ENCODE measurements at regions not wholly inside any gene's neighbourhood (a gene's known extent, or its start where the extent isn't known, plus 50 kb on each side); places are given as distances from the start of the nearest gene placed in this dataset.

GRCh38 chr11:127649958-127650357 lies 649.4 kb upstream of the KIRREL3 start:
- H3K9me3 Mint-ChIP-seq (ENCODE audit: low read depth): peaks cover 4% of the 10 kb centered on the region
- no peak overlapping the region for H3K4me3 Mint-ChIP-seq
- no peaks in the 10 kb centered on the region for H3K27me3 Mint-ChIP-seq
- DNase-seq: no peak
- no peak for ATAC-seq
- no peaks in the 10 kb centered on the region for H3K4me1 Mint-ChIP-seq
- no peaks in the 10 kb centered on the region for H3K36me3 Mint-ChIP-seq
- no peak overlapping the region for H3K27ac Mint-ChIP-seq
- CTCF ChIA-PET: no interaction called here

DNA sequence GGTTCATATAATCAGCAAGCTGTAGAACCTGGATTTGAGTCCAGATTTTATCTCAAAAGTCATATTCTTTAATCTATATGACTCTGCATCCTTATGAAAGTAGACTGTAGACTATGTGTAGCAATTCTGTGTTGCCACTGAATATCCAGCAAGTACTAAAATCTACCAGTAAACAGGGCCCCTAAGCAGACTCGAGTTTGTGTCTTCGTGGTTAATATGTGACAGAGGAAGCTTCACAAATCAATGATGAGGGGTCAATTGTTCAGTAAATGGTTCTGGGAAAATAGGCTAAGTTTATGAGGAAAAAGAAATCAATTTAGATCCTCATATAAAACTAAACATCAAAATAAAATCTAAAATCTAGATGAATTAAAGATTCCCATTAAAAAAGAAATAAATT lies 648.5 kb upstream of the KIRREL3 start:
- Mint-ChIP-seq H3K36me3 (no peaks in the 10 kb centered on the region), H3K9me3 (ENCODE audit: low read depth) (peaks cover 4% of the 10 kb centered on the region), H3K4me1 (no peaks in the 10 kb centered on the region)

DNA sequence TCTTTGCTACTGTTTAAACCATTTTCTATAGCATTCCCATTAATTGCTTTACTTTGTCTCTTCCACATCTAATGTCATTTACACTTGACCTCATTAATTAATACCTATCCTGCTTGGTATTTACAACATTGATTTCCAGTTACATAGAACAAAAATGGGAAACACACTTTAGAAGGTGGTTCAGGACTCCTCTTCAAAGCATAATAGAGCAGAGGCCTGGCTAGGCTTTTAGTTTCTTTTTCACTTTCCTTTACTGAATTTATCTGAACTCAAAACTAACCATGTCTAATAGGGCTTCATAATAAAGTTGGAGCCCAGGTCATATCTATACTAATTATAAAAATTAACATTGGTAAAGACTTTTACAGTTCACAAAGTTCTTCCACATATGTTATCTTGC lies 648.0 kb upstream of the KIRREL3 start:
- DNase-seq (no peak), ATAC-seq (no peak)
- no peaks in the 10 kb centered on the region for H3K4me1 Mint-ChIP-seq
- H3K27me3 Mint-ChIP-seq: no peaks in the 10 kb centered on the region
- H3K27ac Mint-ChIP-seq: no peak overlapping the region
- no peak overlapping the region for H3K4me3 Mint-ChIP-seq
- no peaks in the 10 kb centered on the region for H3K36me3 Mint-ChIP-seq
- CTCF ChIA-PET: no interaction called here
- peaks cover 4% of the 10 kb centered on the region for H3K9me3 Mint-ChIP-seq (ENCODE audit: low read depth)

More for the DNA sequence above, 648.5 kb upstream of the KIRREL3 start:
- H3K4me3 Mint-ChIP-seq: no peak overlapping the region
- CTCF ChIA-PET: no interaction called here
- DNase-seq (no peak), ATAC-seq (no peak)
- no peak overlapping the region for H3K27ac Mint-ChIP-seq
- H3K27me3 Mint-ChIP-seq: no peaks in the 10 kb centered on the region

GRCh38 chr11:127644366-127644765 lies 643.8 kb upstream of the KIRREL3 start:
- Mint-ChIP-seq H3K27ac (no peak overlapping the region), H3K36me3 (no peaks in the 10 kb centered on the region), H3K9me3 (ENCODE audit: low read depth) (peaks cover 2% of the 10 kb centered on the region), H3K27me3 (no peaks in the 10 kb centered on the region), H3K4me3 (no peak overlapping the region), H3K4me1 (no peaks in the 10 kb centered on the region)
- ATAC-seq (no peak), DNase-seq (no peak)
- CTCF ChIA-PET: no interaction called here

- CTCF ChIA-PET: no interaction called here
- no peaks in the 10 kb centered on the region for H3K4me1 Mint-ChIP-seq
Observed at GRCh38 chr11:127643268-127644058, 642.9 kb upstream of the KIRREL3 start.

DNA sequence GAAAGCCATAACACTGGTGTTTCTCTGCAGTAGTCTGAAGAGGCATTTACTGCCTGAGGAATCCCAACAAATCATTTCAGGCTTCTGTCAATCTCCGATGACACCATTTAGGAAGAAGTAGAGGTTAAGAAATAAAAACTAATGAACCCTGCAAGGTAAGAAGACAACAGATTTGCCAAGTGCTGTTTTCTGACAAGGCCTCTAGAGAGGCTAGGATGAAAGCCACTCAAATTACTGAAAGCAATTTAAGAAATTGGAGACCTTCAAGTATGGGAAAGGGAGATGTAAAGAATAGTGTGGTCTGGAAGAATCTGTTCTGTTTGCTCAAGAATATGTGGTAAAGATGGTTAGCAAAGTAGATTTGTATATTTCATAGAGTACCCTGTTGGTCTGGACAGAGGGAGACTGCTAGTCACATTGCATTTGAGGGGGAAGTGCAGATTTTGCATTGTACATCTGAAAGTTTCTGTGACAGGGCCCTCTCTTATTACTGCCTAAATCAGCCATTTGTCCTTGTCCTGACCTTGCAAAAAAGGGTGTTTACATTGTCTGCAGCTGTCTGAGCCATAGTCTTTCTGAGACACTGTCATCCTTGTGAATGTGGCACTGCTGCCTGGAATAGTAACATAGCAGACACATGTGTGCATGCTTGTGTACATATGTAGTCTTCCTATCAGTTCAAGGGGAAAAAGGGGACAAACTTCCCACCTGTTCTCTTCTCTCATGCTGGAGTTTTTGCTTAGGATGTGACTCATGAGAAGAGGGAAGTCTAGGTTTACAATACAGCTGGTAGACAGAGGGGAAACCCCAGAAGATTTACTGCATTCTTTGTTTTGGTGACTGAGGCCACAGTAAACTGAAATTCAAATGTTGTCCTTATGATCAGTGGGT lies 640.2 kb upstream of the KIRREL3 start:
- DNase-seq (no peak), ATAC-seq (no peak)
- no peaks in the 10 kb centered on the region for H3K36me3 Mint-ChIP-seq
- no peak overlapping the region for H3K27ac Mint-ChIP-seq
- no peaks in the 10 kb centered on the region for H3K4me1 Mint-ChIP-seq
- CTCF ChIA-PET: no interaction called here
- H3K9me3 Mint-ChIP-seq (ENCODE audit: low read depth): no peaks in the 10 kb centered on the region
- H3K27me3 Mint-ChIP-seq: no peaks in the 10 kb centered on the region
- no peak overlapping the region for H3K4me3 Mint-ChIP-seq

More at GRCh38 chr11:127643268-127644058, 642.9 kb upstream of the KIRREL3 start:
- no peak overlapping the region for H3K27ac Mint-ChIP-seq
- ATAC-seq: no peak
- H3K36me3 Mint-ChIP-seq: no peaks in the 10 kb centered on the region
- no peak overlapping the region for H3K4me3 Mint-ChIP-seq
- no peaks in the 10 kb centered on the region for H3K27me3 Mint-ChIP-seq
- peaks cover under 1% of the 10 kb centered on the region for H3K9me3 Mint-ChIP-seq (ENCODE audit: low read depth)
- no peak for DNase-seq

DNA sequence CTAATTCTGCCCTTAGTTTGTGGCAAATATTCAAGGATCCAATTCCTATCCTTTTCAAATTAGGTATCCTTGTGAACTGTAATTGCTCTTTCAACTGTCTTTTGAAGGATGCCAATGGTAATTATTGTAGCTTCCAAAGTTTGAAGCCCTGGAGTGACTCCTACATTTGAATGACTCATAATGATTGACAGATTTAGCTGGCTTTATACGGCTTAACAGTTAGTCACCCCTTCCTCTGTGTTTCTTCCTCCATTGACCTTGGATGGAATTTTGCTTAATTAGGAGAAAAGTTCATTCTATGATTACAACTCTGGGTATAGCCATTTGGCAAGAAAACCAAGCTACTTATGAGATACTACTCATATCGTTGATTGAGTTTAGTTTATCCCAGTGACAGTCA lies 639.3 kb upstream of the KIRREL3 start:
- ATAC-seq (no peak), DNase-seq (no peak)
- H3K36me3 Mint-ChIP-seq: no peaks in the 10 kb centered on the region
- H3K4me3 Mint-ChIP-seq: no peak overlapping the region
- no peaks in the 10 kb centered on the region for H3K9me3 Mint-ChIP-seq (ENCODE audit: low read depth)
- H3K27me3 Mint-ChIP-seq: no peaks in the 10 kb centered on the region
- no peaks in the 10 kb centered on the region for H3K4me1 Mint-ChIP-seq
- no peak overlapping the region for H3K27ac Mint-ChIP-seq
- CTCF ChIA-PET: no interaction called here

DNA sequence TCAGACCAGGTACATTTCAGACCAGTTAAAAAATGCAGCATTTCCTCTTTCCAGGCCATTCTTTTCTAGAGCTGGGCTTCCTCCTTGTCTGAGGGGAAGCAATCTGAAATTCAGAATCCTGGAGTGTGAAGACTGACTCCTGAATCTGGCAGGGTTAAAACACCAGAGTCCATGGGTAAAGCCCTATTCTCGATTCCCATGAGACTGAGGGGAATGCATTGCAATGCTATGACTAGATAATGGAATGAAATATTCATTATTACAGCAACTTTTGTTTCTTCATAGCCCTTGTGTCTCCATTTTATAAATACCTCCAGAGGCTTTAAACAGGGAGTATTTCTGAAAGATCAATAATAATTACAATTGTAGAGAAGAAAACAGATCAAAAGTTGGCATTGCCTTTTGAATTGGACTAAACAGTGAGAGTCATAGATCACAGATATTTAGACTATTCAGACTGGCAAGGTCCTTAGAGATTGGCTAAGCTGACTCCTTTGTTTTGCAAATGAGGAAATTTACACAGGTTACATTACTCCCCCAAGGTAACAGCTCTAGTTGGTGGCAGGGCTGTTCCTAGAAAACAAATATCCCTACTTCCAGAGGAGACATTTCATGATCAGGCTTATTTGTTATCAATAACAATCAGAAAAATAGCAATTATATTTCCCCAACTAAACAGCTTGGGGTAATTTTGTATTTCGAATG lies 632.6 kb upstream of the KIRREL3 start:
- no peak for ATAC-seq
- no peaks in the 10 kb centered on the region for H3K27me3 Mint-ChIP-seq
- no peaks in the 10 kb centered on the region for H3K4me1 Mint-ChIP-seq
- H3K27ac Mint-ChIP-seq: no peak overlapping the region
- CTCF ChIA-PET: no interaction called here
- H3K9me3 Mint-ChIP-seq (ENCODE audit: low read depth): no peaks in the 10 kb centered on the region
- DNase-seq: no peak
- no peaks in the 10 kb centered on the region for H3K36me3 Mint-ChIP-seq
- no peak overlapping the region for H3K4me3 Mint-ChIP-seq

GRCh38 chr11:127632546-127632945 lies 632.0 kb upstream of the KIRREL3 start:
- ATAC-seq (no peak), DNase-seq (no peak)
- Mint-ChIP-seq H3K27me3 (no peaks in the 10 kb centered on the region), H3K4me3 (no peak overlapping the region), H3K9me3 (ENCODE audit: low read depth) (no peaks in the 10 kb centered on the region), H3K27ac (no peak overlapping the region), H3K4me1 (no peaks in the 10 kb centered on the region), H3K36me3 (no peaks in the 10 kb centered on the region)
- CTCF ChIA-PET: no interaction called here

DNA sequence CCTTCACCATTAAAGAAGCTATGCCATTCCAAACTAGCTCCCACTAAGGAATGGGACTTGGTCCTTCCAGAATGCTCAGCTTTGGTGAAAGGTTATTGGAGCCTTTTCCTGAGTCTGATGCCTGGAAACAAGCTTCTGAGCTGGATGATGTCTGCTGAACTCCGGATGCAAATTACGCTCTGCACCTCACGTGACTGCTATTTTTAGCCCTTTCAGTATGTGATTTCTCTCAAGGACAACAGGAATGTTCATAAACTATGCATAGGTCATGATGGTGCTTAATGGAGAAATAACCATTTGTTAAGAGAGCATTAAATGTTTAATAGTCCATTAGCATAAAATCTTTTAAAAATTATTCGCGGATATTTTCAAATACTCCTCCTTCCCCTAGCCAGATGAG lies 631.4 kb upstream of the KIRREL3 start:
- Mint-ChIP-seq H3K36me3 (no peaks in the 10 kb centered on the region), H3K27me3 (no peaks in the 10 kb centered on the region), H3K9me3 (ENCODE audit: low read depth) (no peaks in the 10 kb centered on the region), H3K27ac (no peak overlapping the region), H3K4me3 (no peak overlapping the region), H3K4me1 (no peaks in the 10 kb centered on the region)
- CTCF ChIA-PET: no interaction called here
- ATAC-seq (no peak), DNase-seq (no peak)

DNA sequence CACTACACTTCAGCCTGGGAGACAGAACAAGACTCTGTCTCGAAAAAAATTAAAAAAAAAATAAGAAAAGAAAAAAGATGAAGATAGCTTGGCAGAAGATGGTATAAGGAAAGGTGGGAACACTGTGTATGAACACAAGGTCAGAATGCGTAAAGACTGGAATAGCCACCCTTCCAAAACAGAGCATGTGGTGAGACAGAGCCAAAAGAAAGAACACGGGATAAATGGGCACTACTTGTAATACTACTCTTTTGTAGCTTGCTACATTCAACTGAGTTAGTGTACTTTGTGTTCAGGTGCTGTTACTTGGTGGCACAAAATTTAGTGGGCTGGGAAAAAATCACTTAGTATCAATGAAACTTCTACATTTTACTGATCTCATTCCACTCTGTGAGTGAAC lies 628.6 kb upstream of the KIRREL3 start:
- Mint-ChIP-seq H3K36me3 (no peaks in the 10 kb centered on the region), H3K27me3 (no peaks in the 10 kb centered on the region), H3K9me3 (ENCODE audit: low read depth) (no peaks in the 10 kb centered on the region), H3K4me3 (no peak overlapping the region), H3K27ac (no peak overlapping the region), H3K4me1 (no peaks in the 10 kb centered on the region)
- CTCF ChIA-PET: no interaction called here
- DNase-seq: no peak
- ATAC-seq: no peak

DNA sequence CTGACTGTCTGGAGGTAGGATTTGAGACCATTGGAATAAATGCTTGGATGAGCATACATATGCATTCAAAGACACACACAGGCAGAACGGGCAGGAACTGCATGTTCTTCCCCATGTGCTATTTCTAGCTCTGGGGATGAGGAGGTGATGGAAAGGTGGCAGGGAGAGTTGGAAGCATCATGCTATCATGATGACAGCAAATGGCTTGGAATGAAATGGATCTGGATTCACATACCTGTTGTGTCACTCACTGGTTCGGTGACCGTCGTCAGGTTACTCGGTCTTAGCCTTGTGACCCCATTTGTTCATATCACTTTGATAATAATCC lies 627.9 kb upstream of the KIRREL3 start:
- CTCF ChIA-PET: no interaction called here
- no peaks in the 10 kb centered on the region for H3K4me1 Mint-ChIP-seq
- no peaks in the 10 kb centered on the region for H3K36me3 Mint-ChIP-seq
- H3K4me3 Mint-ChIP-seq: no peak overlapping the region
- no peak for ATAC-seq
- DNase-seq: no peak
- no peaks in the 10 kb centered on the region for H3K9me3 Mint-ChIP-seq (ENCODE audit: low read depth)
- no peak overlapping the region for H3K27ac Mint-ChIP-seq
- no peaks in the 10 kb centered on the region for H3K27me3 Mint-ChIP-seq

GRCh38 chr11:127627629-127628457 lies 627.3 kb upstream of the KIRREL3 start:
- CTCF ChIA-PET: no interaction called here
- no peak overlapping the region for H3K27ac Mint-ChIP-seq
- H3K27me3 Mint-ChIP-seq: no peaks in the 10 kb centered on the region
- H3K36me3 Mint-ChIP-seq: no peaks in the 10 kb centered on the region
- ATAC-seq (no peak), DNase-seq (no peak)
- H3K4me1 Mint-ChIP-seq: no peaks in the 10 kb centered on the region
- no peak overlapping the region for H3K4me3 Mint-ChIP-seq
- H3K9me3 Mint-ChIP-seq (ENCODE audit: low read depth): no peaks in the 10 kb centered on the region
